ENCODE measurements at regions not wholly inside any gene's neighbourhood (a gene's known extent, or its start where the extent isn't known, plus 50 kb on each side); places are given as distances from the start of the nearest gene placed in this dataset.

GRCh38 chr7:15140431-15140830, 237.9 kb upstream of the DGKB start (continued):
- no peak for TF ChIP-seq CHD7 (IDR thresholded peaks at IDR 0.05; ENCODE audit: insufficient replicate concordance, low read length)
- TF ChIP-seq KDM1A (IDR thresholded peaks at IDR 0.05; ENCODE audit: borderline replicate concordance, low read length), result no peak
- no peak for TF ChIP-seq MAFK (IDR thresholded peaks at IDR 0.05; ENCODE audit: low read depth, low read length)
- no peak for TF ChIP-seq CREB1 (IDR thresholded peaks at IDR 0.05)
- TF ChIP-seq KDM5A (IDR thresholded peaks at IDR 0.05; ENCODE audit: low read length), result no peak
- no peak for TF ChIP-seq SRF (IDR thresholded peaks at IDR 0.05; ENCODE audit: low read depth, low read length)
- TF ChIP-seq SIN3A (conservative IDR thresholded peaks at IDR 0.05 in 1 of 2, IDR thresholded peaks at IDR 0.05 in 1 of 2; ENCODE audit: low read depth in 1 of 2, low read length in 2 of 2), result no peak
